CD4-positive, alpha-beta T cell treated with Interleukin-15 for 4 hours (primary cell): ENCODE measurements at regions not wholly inside any gene's neighbourhood (a gene's known extent, or its start where the extent isn't known, plus 50 kb on each side); places are given as distances from the start of the nearest gene placed in this dataset.

ENCODE experiments used
- DNase-seq: peaks from one replicate; pipeline ENCODE4 v3.0.0-alpha.2; 2020; ENCODE audit warnings: low spot score

DNA sequence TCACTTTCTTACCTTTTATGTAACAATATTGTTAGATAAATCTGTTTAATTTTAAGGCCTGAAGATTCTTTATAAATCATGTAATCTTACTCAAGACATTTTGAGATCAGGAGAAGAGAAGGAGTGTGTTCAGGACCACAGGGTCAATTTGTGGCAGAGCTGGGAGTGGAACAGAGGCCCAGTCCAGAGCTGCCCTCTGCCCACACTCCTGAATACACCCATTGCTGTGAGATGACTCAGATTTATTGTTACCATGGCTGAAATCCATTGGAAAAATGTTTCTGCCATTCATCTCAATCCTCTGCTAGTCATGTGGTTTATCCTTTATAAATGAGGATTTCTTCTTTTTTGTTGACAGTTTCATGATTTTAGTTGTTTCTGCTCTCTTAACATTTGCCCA lies 100.5 kb upstream of the STXBP6 start:
- no peak for DNase-seq

DNA sequence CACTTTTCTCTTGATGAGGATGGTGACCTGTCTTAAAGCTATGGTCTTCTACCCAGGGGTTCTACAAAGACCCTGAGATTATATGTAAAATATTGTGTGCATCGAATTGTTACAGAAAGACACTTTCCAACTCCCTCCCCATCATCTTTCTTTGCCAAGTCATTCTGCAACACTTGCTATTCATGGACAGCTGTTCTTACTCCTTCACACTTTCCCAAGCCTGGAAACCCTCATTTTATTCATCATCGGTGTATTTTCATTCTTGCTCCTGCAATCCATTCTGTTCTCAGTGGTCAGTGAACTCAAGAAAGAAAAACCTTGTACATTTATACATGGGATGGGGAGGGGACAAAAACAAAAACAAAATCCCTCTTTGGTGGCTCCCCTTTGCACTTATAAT lies 90.5 kb upstream of the STXBP6 start:
- DNase-seq: no peak

GRCh38 chr14:25136811-25137210 lies 86.9 kb upstream of the STXBP6 start:
- no peak for DNase-seq

- no peak for DNase-seq
Measured at GRCh38 chr14:25134184-25134583, 84.2 kb upstream of the STXBP6 start.

DNA sequence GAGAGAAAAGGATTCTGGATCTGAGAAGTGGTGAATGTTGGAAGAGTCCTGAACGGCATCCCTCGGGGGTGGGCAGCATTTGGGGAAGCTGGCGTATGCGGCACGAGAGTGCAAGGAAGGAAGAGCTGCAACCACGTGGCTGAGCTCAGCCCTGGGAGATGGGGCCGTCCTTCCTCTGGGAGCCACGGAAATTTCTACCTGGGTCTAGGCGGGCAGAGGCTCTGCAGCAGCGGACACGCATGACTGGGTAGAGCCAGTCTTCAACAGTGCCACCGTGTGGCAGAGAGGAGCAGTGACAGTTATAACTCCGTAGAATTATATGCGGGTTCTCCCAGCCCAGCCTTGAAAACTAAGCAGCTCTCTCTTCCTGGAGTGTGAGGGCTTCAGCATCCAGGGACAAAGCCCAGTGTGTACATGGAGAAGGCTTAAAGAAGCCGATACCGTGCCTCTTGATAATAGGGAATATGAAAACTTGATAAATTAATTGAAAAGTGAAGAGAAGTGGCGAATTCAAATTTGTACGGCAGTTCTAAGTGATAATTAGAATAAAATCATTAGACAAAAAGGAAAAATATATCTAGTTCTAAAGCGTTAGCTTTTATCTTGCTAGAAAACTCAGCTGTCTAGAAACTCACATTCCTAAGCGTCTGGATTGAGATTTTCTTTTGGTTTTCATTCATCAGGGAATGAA lies 82.9 kb upstream of the STXBP6 start:
- DNase-seq: peak; percentile 40

GRCh38 chr14:25132094-25132493 lies 82.1 kb upstream of the STXBP6 start:
- DNase-seq: no peak

GRCh38 chr14:25122843-25123242 lies 72.9 kb upstream of the STXBP6 start:
- DNase-seq: no peak

- no peak for DNase-seq
Measured at GRCh38 chr14:25122211-25122610, 72.3 kb upstream of the STXBP6 start.

- DNase-seq: no peak
Measured at GRCh38 chr14:25121337-25122129, 71.6 kb upstream of the STXBP6 start.

DNA sequence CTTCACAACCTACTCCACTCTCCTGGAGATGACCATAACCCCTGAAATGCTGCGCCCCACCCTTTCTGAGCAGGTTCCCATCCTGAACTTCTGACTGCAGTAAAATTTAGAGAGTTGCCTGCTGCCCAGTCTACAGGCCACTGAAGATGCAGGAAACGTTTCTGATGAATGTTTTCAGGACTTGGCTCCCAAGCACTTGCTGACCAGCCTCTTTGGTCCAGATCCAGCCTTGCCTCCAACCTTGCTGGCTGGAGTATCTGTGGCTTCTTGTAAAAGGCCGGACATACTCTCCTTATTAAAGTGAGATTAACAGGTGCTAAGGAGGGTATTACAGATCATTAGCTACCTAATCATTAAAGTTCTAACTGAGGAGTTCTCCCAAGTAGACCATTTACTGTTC lies 70.3 kb upstream of the STXBP6 start:
- no peak for DNase-seq

DNA sequence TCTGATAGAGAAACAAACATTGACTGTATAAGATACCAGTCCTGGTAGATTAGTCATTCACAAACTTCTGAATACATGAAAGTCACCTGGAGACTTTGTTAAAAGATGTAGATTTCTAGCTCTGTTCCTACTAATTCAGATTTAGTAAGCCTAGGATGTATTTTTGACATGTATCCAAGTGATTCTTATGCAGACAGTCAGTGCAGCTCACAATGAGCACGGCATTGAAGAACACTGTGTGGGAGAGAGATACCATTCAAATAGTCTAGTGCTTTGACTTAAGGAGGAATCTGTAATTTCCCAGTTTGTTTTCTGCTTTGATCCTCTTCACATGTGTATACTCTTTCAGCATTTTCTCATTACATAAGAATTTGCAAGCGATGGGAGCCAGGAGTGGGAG lies 68.7 kb upstream of the STXBP6 start:
- no peak for DNase-seq

- no peak for DNase-seq
Measured at GRCh38 chr14:25117342-25117741, 67.4 kb upstream of the STXBP6 start.

DNA sequence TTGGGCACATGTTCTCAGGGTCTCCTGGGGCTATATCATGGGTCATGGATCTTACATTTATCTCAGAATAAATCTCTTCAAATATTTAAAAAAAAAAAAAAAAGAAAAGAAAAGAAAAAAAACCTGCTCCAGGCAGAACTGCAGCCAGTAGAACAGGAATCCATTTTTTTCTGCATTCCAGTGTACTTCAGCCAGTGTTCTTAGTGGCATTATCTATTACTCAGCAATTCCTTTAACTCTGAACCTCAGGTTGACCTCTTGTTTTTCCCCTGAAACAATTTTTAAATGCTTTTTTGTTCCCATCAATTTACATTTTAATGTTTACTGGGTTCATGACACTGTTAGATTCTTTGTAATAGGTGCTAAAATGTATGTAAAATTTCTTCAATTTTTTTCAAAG lies 66.7 kb upstream of the STXBP6 start:
- DNase-seq: no peak

GRCh38 chr14:25113394-25113793 lies 63.4 kb upstream of the STXBP6 start:
- DNase-seq: no peak

- DNase-seq: no peak
Measured at GRCh38 chr14:25111061-25111601, 61.2 kb upstream of the STXBP6 start.

GRCh38 chr14:25110106-25110505 lies 60.2 kb upstream of the STXBP6 start:
- no peak for DNase-seq

DNA sequence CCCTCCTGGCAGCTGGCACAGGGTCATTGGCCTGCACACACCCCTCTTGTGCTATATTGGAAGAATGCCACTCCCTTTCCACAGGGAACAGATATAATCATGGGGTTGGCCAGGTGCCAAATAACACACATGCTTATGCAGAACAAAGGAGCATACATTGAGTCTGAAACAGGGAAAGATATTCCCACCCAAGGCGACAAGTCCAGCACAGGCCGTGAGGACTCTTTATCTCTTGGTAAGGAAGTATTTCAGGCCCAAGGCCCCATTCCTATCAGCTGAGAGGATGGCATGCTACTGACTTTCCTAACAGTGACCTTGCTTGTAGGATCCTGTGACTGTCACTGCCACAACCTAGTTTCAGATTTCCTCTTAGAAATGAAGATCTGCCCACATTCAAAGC lies 59.0 kb upstream of the STXBP6 start:
- no peak for DNase-seq

DNA sequence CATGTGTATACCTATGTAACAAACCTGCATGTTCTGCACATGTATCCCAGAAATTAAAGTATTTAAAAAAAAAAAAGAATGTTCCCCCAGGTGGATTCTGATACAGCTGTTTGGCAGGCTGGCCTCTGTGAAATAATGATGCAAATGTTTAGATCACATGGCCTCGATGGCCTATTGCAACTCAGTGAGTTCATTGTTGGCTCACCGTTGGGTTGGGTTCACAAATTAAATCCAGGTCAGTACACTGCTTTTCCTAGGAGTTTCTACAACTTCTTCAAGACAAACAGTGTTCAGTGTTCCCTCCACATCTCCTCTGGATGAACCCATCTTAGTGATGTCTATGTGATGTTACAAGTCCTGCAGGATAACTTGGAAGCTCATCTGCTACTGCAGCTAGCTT lies 58.3 kb upstream of the STXBP6 start:
- no peak for DNase-seq

- DNase-seq: no peak
Measured at GRCh38 chr14:25103820-25104219, 53.9 kb upstream of the STXBP6 start.

- no peak for DNase-seq
Measured at GRCh38 chr14:25103271-25103670, 53.3 kb upstream of the STXBP6 start.

GRCh38 chr14:25102788-25103187 lies 52.8 kb upstream of the STXBP6 start:
- no peak for DNase-seq

- no peak for DNase-seq
Measured at GRCh38 chr14:25101276-25101675, 51.3 kb upstream of the STXBP6 start.
